GM18507 (cell line): ENCODE measurements at regions not wholly inside any gene's neighbourhood (a gene's known extent, or its start where the extent isn't known, plus 50 kb on each side); places are given as distances from the start of the nearest gene placed in this dataset.

Experiments used
- DNase-seq: peaks from one replicate; pipeline ENCODE4 v3.0.0; 2011; ENCODE audit warnings: low read depth; ENCODE audit not compliant: insufficient read length; ENCODE audit errors: extremely low spot score
- FAIRE-seq: peaks from 2 replicates; lab custom pipeline; 2011; peaks lifted over from hg19 to GRCh38; lab: Jason Lieb, UNC

DNA sequence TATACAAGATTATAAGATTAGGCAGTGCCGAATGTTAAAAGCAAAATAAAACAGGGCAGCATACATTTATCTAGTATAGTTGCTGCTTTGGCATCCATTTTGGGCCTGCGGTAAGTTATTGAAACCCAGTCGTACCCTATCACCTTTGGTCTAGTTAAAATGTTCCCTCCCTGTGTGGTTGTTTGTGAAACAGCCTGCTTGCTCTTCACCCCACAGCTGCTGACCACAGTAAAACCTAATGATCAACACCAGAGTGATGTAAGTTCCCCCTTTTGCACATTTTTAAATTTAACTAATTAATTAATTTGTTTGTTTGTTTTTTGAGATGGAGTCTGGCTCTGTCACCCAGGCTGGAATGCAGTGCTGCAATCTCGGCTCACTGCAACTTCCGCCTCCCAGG, 50.3 kb upstream of the TXNDC5 start:
- DNase-seq = peak; percentile 35
- peak; percentile 92 for FAIRE-seq
